HEK293T (cell line): ENCODE measurements at regions not wholly inside any gene's neighbourhood (a gene's known extent, or its start where the extent isn't known, plus 50 kb on each side); places are given as distances from the start of the nearest gene placed in this dataset.

Source experiments
- BHLHE40 ChIP-seq: fragments of 450-650 bp; IDR thresholded peaks from 2 replicates; pipeline ENCODE4 v1.6.1; 2016; ENCODE audit warnings: mild to moderate bottlenecking, moderate library complexity, borderline replicate concordance
- FOXA1 ChIP-seq: fragments of 450-650 bp; IDR thresholded peaks from 2 replicates; pipeline ENCODE4 v1.6.1; 2016; ENCODE audit warnings: mild to moderate bottlenecking
- FOXM1 ChIP-seq: fragments of 450-650 bp; IDR thresholded peaks from 2 replicates; pipeline ENCODE4 v1.6.1; 2017; ENCODE audit warnings: mild to moderate bottlenecking, borderline replicate concordance
- SUZ12 ChIP-seq: fragments of 450-650 bp; IDR thresholded peaks from 2 replicates; pipeline ENCODE4 v1.6.1; 2016; ENCODE audit warnings: mild to moderate bottlenecking
- TARDBP ChIP-seq: fragments of 450-650 bp; IDR thresholded peaks from 2 replicates; pipeline ENCODE4 v1.6.1; 2016
- ZNF384 ChIP-seq: fragments of 450-650 bp; IDR thresholded peaks from 2 replicates; pipeline ENCODE4 v1.6.1; 2016
- TF ChIP-seq, protein P1 (sequence below): fragments of 450-650 bp; IDR thresholded peaks from 2 replicates; pipeline ENCODE4 v1.6.1; 2016

GRCh38 chr4:62510228-62510627, 1310.1 kb downstream of the ADGRL3 start:
- TF ChIP-seq FOXA1 (no peak), SUZ12 (no peak), ZNF384 (no peak), BHLHE40 (no peak), FOXM1 (no peak), TARDBP (no peak)
- TF ChIP-seq, protein P1, sequence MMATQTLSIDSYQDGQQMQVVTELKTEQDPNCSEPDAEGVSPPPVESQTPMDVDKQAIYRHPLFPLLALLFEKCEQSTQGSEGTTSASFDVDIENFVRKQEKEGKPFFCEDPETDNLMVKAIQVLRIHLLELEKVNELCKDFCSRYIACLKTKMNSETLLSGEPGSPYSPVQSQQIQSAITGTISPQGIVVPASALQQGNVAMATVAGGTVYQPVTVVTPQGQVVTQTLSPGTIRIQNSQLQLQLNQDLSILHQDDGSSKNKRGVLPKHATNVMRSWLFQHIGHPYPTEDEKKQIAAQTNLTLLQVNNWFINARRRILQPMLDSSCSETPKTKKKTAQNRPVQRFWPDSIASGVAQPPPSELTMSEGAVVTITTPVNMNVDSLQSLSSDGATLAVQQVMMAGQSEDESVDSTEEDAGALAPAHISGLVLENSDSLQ: no peak
